ENCODE measurements at regions not wholly inside any gene's neighbourhood (a gene's known extent, or its start where the extent isn't known, plus 50 kb on each side); places are given as distances from the start of the nearest gene placed in this dataset.

- Mint-ChIP-seq H3K4me3 (no peak overlapping the region), H3K4me1 (ENCODE audit: low read depth) (no peaks in the 10 kb centered on the region), H3K27ac (no peak overlapping the region), H3K9me3 (peaks cover 12% of the 10 kb centered on the region), H3K36me3 (ENCODE audit: low read depth) (no peaks in the 10 kb centered on the region), H3K27me3 (no peaks in the 10 kb centered on the region)
- no peaks in the 10 kb centered on the region for H3K4me1 ChIP-seq (ENCODE audit: insufficient read depth, low read length)
- no peak overlapping the region for H3K27ac ChIP-seq (ENCODE audit: low read depth in 1 of 2, low read length in 2 of 2)
- CTCF ChIA-PET, result no interaction called here
- H3K4me3 ChIP-seq (ENCODE audit: low read length), result no peak overlapping the region
- H3K36me3 ChIP-seq (ENCODE audit: insufficient read depth, low read length), result no peaks in the 10 kb centered on the region
- POLR2A ChIA-PET, result no interaction called here
- intact Hi-C loops (cut with DNase I, micrococcal nuclease), result no loop called here
- DNase-seq (no peak), ATAC-seq (ENCODE audit: poor library complexity) (no peak)
- no peaks in the 10 kb centered on the region for H3K9me3 ChIP-seq (ENCODE audit: control insufficient read depth in 1 of 2, insufficient read depth in 1 of 2, low read length in 2 of 2)
- no peaks in the 10 kb centered on the region for H3K27me3 ChIP-seq (ENCODE audit: control insufficient read depth in 1 of 2, insufficient read depth in 2 of 2, low read length in 2 of 2)
- no peak for TF ChIP-seq CTCF (IDR thresholded peaks at IDR 0.05)
Observed at GRCh38 chr3:99322551-99322950, 315.8 kb upstream of the COL8A1 start.

GRCh38 chr3:99321261-99321660, 317.1 kb upstream of the COL8A1 start:
- H3K9me3 ChIP-seq (ENCODE audit: control insufficient read depth in 1 of 2, insufficient read depth in 1 of 2, low read length in 2 of 2), result no peaks in the 10 kb centered on the region
- Mint-ChIP-seq H3K27ac (no peak overlapping the region), H3K4me3 (no peak overlapping the region), H3K36me3 (ENCODE audit: low read depth) (no peaks in the 10 kb centered on the region), H3K9me3 (peaks cover 7% of the 10 kb centered on the region), H3K27me3 (no peaks in the 10 kb centered on the region), H3K4me1 (ENCODE audit: low read depth) (no peaks in the 10 kb centered on the region)
- ChIA-PET POLR2A (no interaction called here), CTCF (no interaction called here)
- intact Hi-C loops (cut with DNase I, micrococcal nuclease), result no loop called here
- no peaks in the 10 kb centered on the region for H3K36me3 ChIP-seq (ENCODE audit: insufficient read depth, low read length)
- no peak for TF ChIP-seq CTCF (IDR thresholded peaks at IDR 0.05)
- H3K4me1 ChIP-seq (ENCODE audit: insufficient read depth, low read length), result no peaks in the 10 kb centered on the region
- no peak overlapping the region for H3K27ac ChIP-seq (ENCODE audit: low read depth in 1 of 2, low read length in 2 of 2)
- no peak for DNase-seq
- ATAC-seq (ENCODE audit: poor library complexity), result no peak
- no peaks in the 10 kb centered on the region for H3K27me3 ChIP-seq (ENCODE audit: control insufficient read depth in 1 of 2, insufficient read depth in 2 of 2, low read length in 2 of 2)
- no peak overlapping the region for H3K4me3 ChIP-seq (ENCODE audit: low read length)

GRCh38 chr3:99319961-99320360, 318.4 kb upstream of the COL8A1 start:
- ChIA-PET POLR2A (no interaction called here), CTCF (no interaction called here)
- no peak for ATAC-seq (ENCODE audit: poor library complexity)
- Mint-ChIP-seq H3K4me1 (ENCODE audit: low read depth) (no peaks in the 10 kb centered on the region), H3K36me3 (ENCODE audit: low read depth) (no peaks in the 10 kb centered on the region), H3K27me3 (no peaks in the 10 kb centered on the region), H3K4me3 (no peak overlapping the region), H3K27ac (no peak overlapping the region), H3K9me3 (peaks cover 8% of the 10 kb centered on the region)
- Histone ChIP-seq H3K27ac (ENCODE audit: low read depth in 1 of 2, low read length in 2 of 2) (no peak overlapping the region), H3K4me3 (ENCODE audit: low read length) (no peak overlapping the region), H3K27me3 (ENCODE audit: control insufficient read depth in 1 of 2, insufficient read depth in 2 of 2, low read length in 2 of 2) (no peaks in the 10 kb centered on the region), H3K9me3 (ENCODE audit: control insufficient read depth in 1 of 2, insufficient read depth in 1 of 2, low read length in 2 of 2) (no peaks in the 10 kb centered on the region), H3K36me3 (ENCODE audit: insufficient read depth, low read length) (no peaks in the 10 kb centered on the region), H3K4me1 (ENCODE audit: insufficient read depth, low read length) (no peaks in the 10 kb centered on the region)
- no peak for TF ChIP-seq CTCF (IDR thresholded peaks at IDR 0.05)
- no peak for DNase-seq
- intact Hi-C loops (cut with DNase I, micrococcal nuclease), result no loop called here

All from CD4-positive, alpha-beta T cell (primary cell).